H9 (cell line): ENCODE measurements at regions not wholly inside any gene's neighbourhood (a gene's known extent, or its start where the extent isn't known, plus 50 kb on each side); places are given as distances from the start of the nearest gene placed in this dataset.

ENCODE experiments used
- DNase-seq: peaks from one replicate; pipeline ENCODE4 v3.0.0-alpha.2; 2017
- H2AFZ ChIP-seq: one replicate; pipeline ENCODE4 v1.6.1; 2013; ENCODE audit warnings: mild to moderate bottlenecking, low read length, control low read depth, moderate library complexity
- H2AK5ac ChIP-seq: 2 replicates; pipeline ENCODE4 v1.6.1; 2013; ENCODE audit warnings: low read length, control low read depth, mixed read lengths; ENCODE audit not compliant: insufficient read length
- H2BK120ac ChIP-seq: one replicate; pipeline ENCODE4 v1.6.1; 2013; ENCODE audit warnings: low read depth, mild to moderate bottlenecking, low read length, control low read depth, inconsistent platforms; ENCODE audit not compliant: poor library complexity, severe bottlenecking
- H2BK12ac ChIP-seq: 2 replicates; pipeline ENCODE4 v1.6.1; 2013; ENCODE audit warnings: low read length, control low read depth, mixed read lengths, low read depth; ENCODE audit not compliant: insufficient read length
- H2BK15ac ChIP-seq: 2 replicates; pipeline ENCODE4 v1.6.1; 2013; ENCODE audit warnings: low read depth, low read length, control low read depth
- H2BK20ac ChIP-seq: one replicate; pipeline ENCODE4 v1.6.1; 2013; ENCODE audit warnings: low read depth, mild to moderate bottlenecking, low read length, control low read depth, inconsistent platforms; ENCODE audit not compliant: poor library complexity, severe bottlenecking
- H2BK5ac ChIP-seq: 2 replicates; pipeline ENCODE4 v1.6.1; 2013; ENCODE audit warnings: low read length, control low read depth, mixed read lengths; ENCODE audit not compliant: insufficient read length
- H3K14ac ChIP-seq: 2 replicates; pipeline ENCODE4 v1.6.1; 2013; ENCODE audit warnings: low read length, control low read depth; ENCODE audit not compliant: insufficient read depth
- H3K18ac ChIP-seq: 2 replicates; pipeline ENCODE4 v1.6.1; 2013; ENCODE audit warnings: low read depth, mild to moderate bottlenecking, mixed read lengths, low read length, control low read depth; ENCODE audit not compliant: insufficient read length
- H3K23ac ChIP-seq: 2 replicates; pipeline ENCODE4 v1.6.1; 2013; ENCODE audit warnings: low read length, control low read depth, mixed read lengths, low read depth; ENCODE audit not compliant: insufficient read length
- H3K23me2 ChIP-seq: 2 replicates; pipeline ENCODE4 v1.6.1; 2013; ENCODE audit warnings: low read depth, mild to moderate bottlenecking, mixed read lengths, low read length, control low read depth; ENCODE audit not compliant: insufficient read length, poor library complexity, severe bottlenecking
- H3K27ac ChIP-seq: 2 replicates; pipeline ENCODE4 v1.5.1; 2013; ENCODE audit warnings: low read length, control low read depth, mixed read lengths, low read depth; ENCODE audit not compliant: insufficient read length
- H3K27me3 ChIP-seq: 2 replicates; pipeline ENCODE4 v1.6.1; 2013; ENCODE audit warnings: low read length, control low read depth, inconsistent platforms; ENCODE audit not compliant: insufficient read depth
- H3K4ac ChIP-seq: 2 replicates; pipeline ENCODE4 v1.6.1; 2013; ENCODE audit warnings: low read depth, mild to moderate bottlenecking, control low read depth, inconsistent platforms, low read length, moderate library complexity
- H3K4me1 ChIP-seq: 2 replicates; pipeline ENCODE4 v1.6.1; 2013; ENCODE audit warnings: low read length, control low read depth, inconsistent platforms; ENCODE audit not compliant: insufficient read depth
- H3K4me2 ChIP-seq: 2 replicates; pipeline ENCODE4 v1.6.1; 2013; ENCODE audit warnings: low read length, control low read depth, mixed read lengths; ENCODE audit not compliant: insufficient read length, insufficient read depth
- H3K56ac ChIP-seq: 2 replicates; pipeline ENCODE4 v1.6.1; 2013; ENCODE audit warnings: low read depth, mild to moderate bottlenecking, mixed read lengths, low read length, control low read depth; ENCODE audit not compliant: insufficient read length
- H3K79me1 ChIP-seq: 2 replicates; pipeline ENCODE4 v1.6.1; 2013; ENCODE audit warnings: low read depth, mild to moderate bottlenecking, moderate library complexity, low read length, control low read depth, inconsistent platforms; ENCODE audit not compliant: insufficient read depth, poor library complexity, severe bottlenecking
- H3K79me2 ChIP-seq: 2 replicates; pipeline ENCODE4 v1.6.1; 2013; ENCODE audit warnings: low read length, control low read depth, inconsistent platforms; ENCODE audit not compliant: insufficient read depth
- H3K9ac ChIP-seq: 2 replicates; pipeline ENCODE4 v1.6.1; 2013; ENCODE audit warnings: low read length, control low read depth, mixed read lengths; ENCODE audit not compliant: insufficient read length; ENCODE audit errors: extremely low read depth
- H3K9me3 ChIP-seq: one replicate; pipeline ENCODE4 v1.6.1; 2013; ENCODE audit warnings: low read depth, low read length, inconsistent platforms; ENCODE audit not compliant: control insufficient read depth
- H3T11ph ChIP-seq: one replicate; pipeline ENCODE4 v1.6.1; 2013; ENCODE audit warnings: mild to moderate bottlenecking, low read length, control low read depth, inconsistent platforms
- H4K20me1 ChIP-seq: one replicate; pipeline ENCODE4 v1.6.1; 2013; ENCODE audit not compliant: control insufficient read depth, insufficient read length, insufficient read depth
- H4K5ac ChIP-seq: 2 replicates; pipeline ENCODE4 v1.6.1; 2013; ENCODE audit warnings: low read depth, mild to moderate bottlenecking, mixed read lengths, low read length, control low read depth; ENCODE audit not compliant: insufficient read length
- H4K8ac ChIP-seq: replicated peaks from 2 replicates; pipeline ENCODE4 v1.6.1; 2013; ENCODE audit warnings: low read length, control low read depth, mixed read lengths, low read depth; ENCODE audit not compliant: insufficient read length
- H4K91ac ChIP-seq: 2 replicates; pipeline ENCODE4 v1.6.1; 2013; ENCODE audit warnings: low read depth, mild to moderate bottlenecking, moderate library complexity, mixed read lengths, low read length, control low read depth; ENCODE audit not compliant: insufficient read length
- H3K27ac Mint-ChIP-seq, 3 experiments: 2 replicates in 2 of 3; 3 replicates in 1 of 3; pipeline ENCODE4 v1.8.0; 2020 to 2021; ENCODE audit warnings: mixed read lengths in 3 of 3, mild to moderate bottlenecking in 1 of 3, moderate library complexity in 1 of 3
- H3K27me3 Mint-ChIP-seq: 2 replicates; pipeline ENCODE4 v1.8.0; 2021; ENCODE audit warnings: low read depth, mild to moderate bottlenecking, moderate library complexity, mixed read lengths
- H3K36me3 Mint-ChIP-seq, 3 experiments: 2 replicates in 2 of 3; 3 replicates in 1 of 3; pipeline ENCODE4 v1.8.0; 2020 to 2021; ENCODE audit warnings: low read depth in 3 of 3, mixed read lengths in 3 of 3; ENCODE audit not compliant: insufficient read depth in 1 of 3
- H3K4me1 Mint-ChIP-seq, 2 experiments: 2 replicates each; pipeline ENCODE4 v1.8.0; 2020; ENCODE audit warnings: mixed read lengths in 2 of 2
- H3K4me3 Mint-ChIP-seq, 2 experiments: 2 replicates in 1 of 2; 3 replicates in 1 of 2; pipeline ENCODE4 v1.8.0; 2020 to 2021; ENCODE audit warnings: mild to moderate bottlenecking in 2 of 2, mixed read lengths in 2 of 2, moderate library complexity in 1 of 2
- H3K9me3 Mint-ChIP-seq, 2 experiments: 2 replicates in 1 of 2; 3 replicates in 1 of 2; pipeline ENCODE4 v1.8.0; 2020; ENCODE audit warnings: mild to moderate bottlenecking in 2 of 2, mixed read lengths in 2 of 2, moderate library complexity in 1 of 2
- WGBS: extraction: QIAGEN DNeasy Blood & Tissue Kit; methylation state at CpG from one replicate; pipeline ENCODE4 v1.1.7; 2013; ENCODE audit warnings: missing lambda C conversion rate, low lambda C conversion rate, mixed read lengths; ENCODE audit not compliant: insufficient read length; ENCODE audit errors: extremely low coverage; 5-methylcytosine and 5-hydroxymethylcytosine counted together
- TF ChIP-seq, protein P1 (sequence below): fragments of 200-600 bp; sonication (generic); conservative IDR thresholded peaks from 3 replicates; pipeline ENCODE4 v1.8.0; 2021; ENCODE audit warnings: antibody characterized with exemption, mild to moderate bottlenecking

DNA sequence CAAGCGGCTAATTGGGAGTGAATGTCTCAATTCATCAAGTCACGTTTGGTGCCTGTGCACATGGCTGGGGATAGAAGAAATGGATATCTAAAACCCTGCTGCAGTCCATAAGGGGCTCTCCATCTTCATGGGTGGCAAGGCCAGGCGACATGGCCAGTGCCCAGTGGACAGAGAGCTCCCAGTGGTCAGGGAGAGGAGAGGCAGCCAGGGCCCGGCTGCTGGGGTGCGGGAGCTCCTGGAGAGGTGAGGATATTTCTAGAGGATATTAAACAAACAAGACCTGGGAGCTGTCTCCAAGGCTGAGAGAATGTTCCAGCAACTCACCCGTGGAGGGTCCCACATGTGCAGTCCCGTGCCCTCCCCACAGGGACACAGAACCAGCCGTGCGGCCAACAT is 368.8 kb upstream of the C1orf174 start:
- H2BK15ac ChIP-seq, result no peak overlapping the region
- no peak overlapping the region for H2BK120ac ChIP-seq
- no peak overlapping the region for H3K14ac ChIP-seq
- peaks cover 0 to 2% of the 10 kb centered on the region in 2 experiments; a peak in 2 of 5 replicates for H3K9me3 Mint-ChIP-seq
- no peaks in the 10 kb centered on the region for H4K20me1 ChIP-seq
- no peak overlapping the region for H3K4ac ChIP-seq
- no peak overlapping the region for H3K56ac ChIP-seq
- no peak overlapping the region for H3K27ac ChIP-seq
- no peak overlapping the region for H3K9ac ChIP-seq
- no peaks in the 10 kb centered on the region for H3K23me2 ChIP-seq
- no peak overlapping the region for H3K27ac Mint-ChIP-seq
- H2AFZ ChIP-seq, result no peak overlapping the region
- no peak overlapping the region for H4K5ac ChIP-seq
- DNase-seq, result no peak
- no peak overlapping the region for H3K4me3 Mint-ChIP-seq
- H3K4me1 Mint-ChIP-seq, result peaks cover 21 to 38% of the 10 kb centered on the region in 2 experiments
- no peak overlapping the region for H2AK5ac ChIP-seq
- no peak overlapping the region for H4K91ac ChIP-seq
- no peak overlapping the region for H4K8ac ChIP-seq
- no peak overlapping the region for H2BK20ac ChIP-seq
- no peaks in the 10 kb centered on the region for H3K4me1 ChIP-seq
- no peaks in the 10 kb centered on the region for H3K9me3 ChIP-seq
- no peak overlapping the region for H3T11ph ChIP-seq
- H2BK12ac ChIP-seq, result no peak overlapping the region
- H3K27me3 ChIP-seq, result no peaks in the 10 kb centered on the region
- no peak overlapping the region for H2BK5ac ChIP-seq
- H3K79me1 ChIP-seq, result no peaks in the 10 kb centered on the region
- H3K79me2 ChIP-seq, result no peaks in the 10 kb centered on the region
- TF ChIP-seq, protein P1, sequence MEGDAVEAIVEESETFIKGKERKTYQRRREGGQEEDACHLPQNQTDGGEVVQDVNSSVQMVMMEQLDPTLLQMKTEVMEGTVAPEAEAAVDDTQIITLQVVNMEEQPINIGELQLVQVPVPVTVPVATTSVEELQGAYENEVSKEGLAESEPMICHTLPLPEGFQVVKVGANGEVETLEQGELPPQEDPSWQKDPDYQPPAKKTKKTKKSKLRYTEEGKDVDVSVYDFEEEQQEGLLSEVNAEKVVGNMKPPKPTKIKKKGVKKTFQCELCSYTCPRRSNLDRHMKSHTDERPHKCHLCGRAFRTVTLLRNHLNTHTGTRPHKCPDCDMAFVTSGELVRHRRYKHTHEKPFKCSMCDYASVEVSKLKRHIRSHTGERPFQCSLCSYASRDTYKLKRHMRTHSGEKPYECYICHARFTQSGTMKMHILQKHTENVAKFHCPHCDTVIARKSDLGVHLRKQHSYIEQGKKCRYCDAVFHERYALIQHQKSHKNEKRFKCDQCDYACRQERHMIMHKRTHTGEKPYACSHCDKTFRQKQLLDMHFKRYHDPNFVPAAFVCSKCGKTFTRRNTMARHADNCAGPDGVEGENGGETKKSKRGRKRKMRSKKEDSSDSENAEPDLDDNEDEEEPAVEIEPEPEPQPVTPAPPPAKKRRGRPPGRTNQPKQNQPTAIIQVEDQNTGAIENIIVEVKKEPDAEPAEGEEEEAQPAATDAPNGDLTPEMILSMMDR, result no peak
- H3K23ac ChIP-seq, result no peak overlapping the region
- no CpG with 5 or more reads among the region's 9 CpGs for WGBS
- H3K36me3 Mint-ChIP-seq, result 0 out of 7 replicates have a peak, but pooled peaks cover 0 to 2% (median 0%) of the 10 kb centered on the region in 3 experiments
- no peak overlapping the region for H3K4me2 ChIP-seq
- peaks cover 23% of the 10 kb centered on the region for H3K27me3 Mint-ChIP-seq
- no peak overlapping the region for H3K18ac ChIP-seq
